GM23338 (cell line): ENCODE measurements at regions not wholly inside any gene's neighbourhood (a gene's known extent, or its start where the extent isn't known, plus 50 kb on each side); places are given as distances from the start of the nearest gene placed in this dataset.
"Not testable (repeated sequence)": the region's sequence is repeated elsewhere in the genome, so short reads cannot be mapped to it uniquely, and the experiment has no call there.

Source experiments
- CTCF ChIP-seq, 2 experiments: fragments of 200-600 bp in 1 of 2; sonication (generic) in 1 of 2; conservative IDR thresholded peaks; 2 replicates each; pipeline versions ENCODE4 v1.5.1 to v1.6.1; 2016 to 2017; ENCODE audit warnings: antibody characterized with exemption in 2 of 2, low read depth in 2 of 2, mild to moderate bottlenecking in 2 of 2, moderate library complexity in 1 of 2
- ETS1 ChIP-seq: IDR thresholded peaks from 2 replicates; pipeline ENCODE4 v1.6.1; 2016; ENCODE audit warnings: antibody characterized with exemption
- EZH2 ChIP-seq: fragments of 200-600 bp; sonication (generic); IDR thresholded peaks from one replicate; pipeline ENCODE4 v1.8.0; 2017; ENCODE audit warnings: antibody characterized with exemption, mild to moderate bottlenecking, low read depth; ENCODE audit not compliant: unreplicated experiment
- EZH2phosphoT487 ChIP-seq: fragments of 200-600 bp; sonication (generic); IDR thresholded peaks from one replicate; pipeline ENCODE4 v1.8.1; 2018; ENCODE audit warnings: antibody characterized with exemption; ENCODE audit not compliant: unreplicated experiment
- POLR2AphosphoS5 ChIP-seq: IDR thresholded peaks from 2 replicates; pipeline ENCODE4 v1.6.1; 2016; ENCODE audit warnings: antibody characterized with exemption, low read depth

- TF ChIP-seq ETS1; EZH2phosphoT487; CTCF (conservative IDR thresholded peaks at IDR 0.05; ENCODE audit: low read depth in 2 of 2); EZH2; POLR2AphosphoS5: not testable (repeated sequence)
These were observed 599.8 kb downstream of the POM121L12 start for GRCh38 chr7:53635251-53635650.
